ENCODE measurements at regions not wholly inside any gene's neighbourhood (a gene's known extent, or its start where the extent isn't known, plus 50 kb on each side); places are given as distances from the start of the nearest gene placed in this dataset.

- no peak for DNase-seq (ENCODE audit: low read depth)
Measured at GRCh38 chr6:111958534-111958933, 85.3 kb upstream of the FYN start.

- DNase-seq (ENCODE audit: low read depth) = no peak
Measured at GRCh38 chr6:111959766-111960165, 86.5 kb upstream of the FYN start.

- no peak for DNase-seq (ENCODE audit: low read depth)
Measured at GRCh38 chr6:111967131-111967530, 86.8 kb upstream of the CCN6 start.

GRCh38 chr6:111970426-111970825 lies 83.5 kb upstream of the CCN6 start:
- no peak for DNase-seq (ENCODE audit: low read depth)

GRCh38 chr6:111971181-111971841 lies 82.6 kb upstream of the CCN6 start:
- no peak for DNase-seq (ENCODE audit: low read depth)

- DNase-seq (ENCODE audit: low read depth) = no peak
Measured at GRCh38 chr6:111971866-111972532, 81.9 kb upstream of the CCN6 start.

- DNase-seq (ENCODE audit: low read depth) = no peak
Measured at GRCh38 chr6:111972745-111973117, 81.2 kb upstream of the CCN6 start.

GRCh38 chr6:111973118-111973761 lies 80.7 kb upstream of the CCN6 start:
- peak; percentile 90 for DNase-seq (ENCODE audit: low read depth)

- no peak for DNase-seq (ENCODE audit: low read depth)
Measured at GRCh38 chr6:111973927-111974639, 79.8 kb upstream of the CCN6 start.

GRCh38 chr6:111975466-111975865 lies 78.4 kb upstream of the CCN6 start:
- no peak for DNase-seq (ENCODE audit: low read depth)

- DNase-seq (ENCODE audit: low read depth) = no peak
Measured at GRCh38 chr6:111976139-111976538, 77.8 kb upstream of the CCN6 start.

- no peak for DNase-seq (ENCODE audit: low read depth)
Measured at GRCh38 chr6:111978532-111979149, 75.3 kb upstream of the CCN6 start.

GRCh38 chr6:111979633-111980032 lies 74.3 kb upstream of the CCN6 start:
- DNase-seq (ENCODE audit: low read depth) = no peak

GRCh38 chr6:111980143-111980542 lies 73.8 kb upstream of the CCN6 start:
- DNase-seq (ENCODE audit: low read depth) = no peak

- no peak for DNase-seq (ENCODE audit: low read depth)
Measured at GRCh38 chr6:111980971-111981840, 72.7 kb upstream of the CCN6 start.

- no peak for DNase-seq (ENCODE audit: low read depth)
Measured at GRCh38 chr6:111982681-111983080, 71.2 kb upstream of the CCN6 start.

- no peak for DNase-seq (ENCODE audit: low read depth)
Measured at GRCh38 chr6:111983193-111983592, 70.7 kb upstream of the CCN6 start.

GRCh38 chr6:111984081-111984480 lies 69.8 kb upstream of the CCN6 start:
- no peak for DNase-seq (ENCODE audit: low read depth)

- no peak for DNase-seq (ENCODE audit: low read depth)
Measured at GRCh38 chr6:111984516-111985201, 69.2 kb upstream of the CCN6 start.

- DNase-seq (ENCODE audit: low read depth) = peak; percentile 84
Measured at GRCh38 chr6:111985202-111985731, 68.6 kb upstream of the CCN6 start.

- DNase-seq (ENCODE audit: low read depth) = no peak
Measured at GRCh38 chr6:111986651-111987050, 67.3 kb upstream of the CCN6 start.

Data from GM04504 (cell line).